Keratinocyte (primary cell): ENCODE measurements at regions not wholly inside any gene's neighbourhood (a gene's known extent, or its start where the extent isn't known, plus 50 kb on each side); places are given as distances from the start of the nearest gene placed in this dataset.
"Not testable (repeated sequence)": the region's sequence is repeated elsewhere in the genome, so short reads cannot be mapped to it uniquely, and the experiment has no call there.

Source experiments
- DNase-seq: peaks from one replicate; pipeline ENCODE4 v3.0.0-alpha.2; 2011; ENCODE audit warnings: low read depth, missing footprints, low spot score
- FAIRE-seq: peaks from 2 replicates; lab custom pipeline; 2011; peaks lifted over from hg19 to GRCh38; lab: Jason Lieb, UNC
- H2AFZ ChIP-seq: 2 replicates; pipeline ENCODE4 v1.6.0; 2012; ENCODE audit warnings: low read length, control low read depth, inconsistent platforms; ENCODE audit not compliant: control insufficient read depth
- H3K27ac ChIP-seq: 2 replicates; pipeline ENCODE4 v1.5.1; 2011; ENCODE audit warnings: low read length; ENCODE audit not compliant: control insufficient read depth, insufficient read depth
- H3K27me3 ChIP-seq: 3 replicates; pipeline ENCODE4 v1.6.0; 2011; ENCODE audit warnings: low read length; ENCODE audit not compliant: control insufficient read depth, insufficient read depth; ENCODE audit errors: extremely low read depth
- H3K36me3 ChIP-seq, 2 experiments: 2 replicates in 1 of 2; 3 replicates in 1 of 2; pipeline ENCODE4 v1.5.1; 2011; ENCODE audit warnings: low read length in 2 of 2, mild to moderate bottlenecking in 1 of 2; ENCODE audit not compliant: control insufficient read depth in 2 of 2, insufficient read depth in 2 of 2; ENCODE audit errors: extremely low read depth in 1 of 2
- H3K4me1 ChIP-seq: 3 replicates; pipeline ENCODE4 v1.5.1; 2011; ENCODE audit warnings: low read length; ENCODE audit not compliant: control insufficient read depth, insufficient read depth; ENCODE audit errors: extremely low read depth
- H3K4me2 ChIP-seq: 3 replicates; pipeline ENCODE4 v1.6.0; 2011; ENCODE audit warnings: low read depth, low read length; ENCODE audit not compliant: control insufficient read depth, insufficient read depth; ENCODE audit errors: extremely low read depth
- H3K4me3 ChIP-seq, 3 experiments: fragments of 200-600 bp in 1 of 3; sonication (generic) in 1 of 3; 2 replicates in 2 of 3; 3 replicates in 1 of 3; pipeline ENCODE4 v1.5.1; 2011 to 2016; ENCODE audit warnings: low read length in 3 of 3, mild to moderate bottlenecking in 3 of 3, control low read depth in 2 of 3, inconsistent platforms in 1 of 3, low read depth in 1 of 3, mixed read lengths in 1 of 3, mixed run types in 1 of 3, moderate library complexity in 1 of 3; ENCODE audit not compliant: control insufficient read depth in 2 of 3, insufficient read depth in 2 of 3; ENCODE audit errors: extremely low read depth in 1 of 3
- H3K79me2 ChIP-seq: 2 replicates; pipeline ENCODE4 v1.6.0; 2012; ENCODE audit warnings: low read length; ENCODE audit not compliant: control insufficient read depth, insufficient read depth
- H3K9ac ChIP-seq: 3 replicates; pipeline ENCODE4 v1.6.0; 2011; ENCODE audit warnings: low read length; ENCODE audit not compliant: control insufficient read depth, insufficient read depth; ENCODE audit errors: extremely low read depth
- H3K9me1 ChIP-seq: 3 replicates; pipeline ENCODE4 v1.6.0; 2011; ENCODE audit warnings: low read length; ENCODE audit not compliant: control insufficient read depth, insufficient read depth; ENCODE audit errors: extremely low read depth
- H3K9me3 ChIP-seq: 2 replicates; pipeline ENCODE4 v1.5.1; 2012; ENCODE audit warnings: low read depth, low read length; ENCODE audit not compliant: control insufficient read depth
- H4K20me1 ChIP-seq: 3 replicates; pipeline ENCODE4 v1.6.0; 2011; ENCODE audit warnings: low read length; ENCODE audit not compliant: control insufficient read depth, insufficient read depth; ENCODE audit errors: extremely low read depth
- EZH2 ChIP-seq: IDR thresholded peaks from one replicate; pipeline ENCODE4 v1.6.1; 2012; ENCODE audit warnings: inconsistent platforms, mild to moderate bottlenecking, low read length, moderate library complexity
- dilution Hi-C: fragments of 300-500 bp; cut with MboI; formaldehyde crosslinking; loops from one replicate; pipeline ENCODE4 v1.7.0; 2020; ENCODE audit warnings: low sequenced_read_pairs; ENCODE audit not compliant: extremely low pct_ligation_motif_present
- TF ChIP-seq, protein P1 (sequence below), 3 experiments: IDR thresholded peaks in 1 of 3; conservative IDR thresholded peaks in 1 of 3; optimal IDR thresholded peaks in 1 of 3; 2 replicates in 2 of 3; 3 replicates in 1 of 3; pipeline versions ENCODE3 to v1.5.1; 2011; ENCODE audit warnings: low read length in 3 of 3, mild to moderate bottlenecking in 3 of 3, moderate library complexity in 2 of 3, control low read depth in 1 of 3, inconsistent platforms in 1 of 3; ENCODE audit not compliant: insufficient read depth in 2 of 3; ENCODE audit errors: extremely low read depth in 1 of 3

DNA sequence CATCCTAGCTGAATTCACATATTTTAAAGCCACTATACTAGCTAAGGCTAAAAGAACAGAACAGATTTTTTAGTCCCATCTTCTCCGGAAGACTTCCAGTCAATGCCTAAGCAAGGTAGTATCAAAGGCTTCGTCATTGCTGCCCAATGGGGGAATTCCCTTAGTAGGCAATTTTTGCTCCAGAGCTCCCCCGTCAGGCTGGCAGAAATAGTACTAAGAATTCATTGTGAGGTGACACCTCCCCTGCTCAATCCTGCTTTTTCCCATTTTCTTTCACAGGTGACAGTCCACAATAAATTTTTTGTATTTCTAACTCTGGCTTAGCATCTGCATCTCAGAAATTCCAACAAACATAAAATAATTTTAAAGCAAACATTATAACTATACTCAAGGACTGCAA, 52.8 kb upstream of the SRSF6 start:
- FAIRE-seq (no peak), DNase-seq (no peak)

DNA sequence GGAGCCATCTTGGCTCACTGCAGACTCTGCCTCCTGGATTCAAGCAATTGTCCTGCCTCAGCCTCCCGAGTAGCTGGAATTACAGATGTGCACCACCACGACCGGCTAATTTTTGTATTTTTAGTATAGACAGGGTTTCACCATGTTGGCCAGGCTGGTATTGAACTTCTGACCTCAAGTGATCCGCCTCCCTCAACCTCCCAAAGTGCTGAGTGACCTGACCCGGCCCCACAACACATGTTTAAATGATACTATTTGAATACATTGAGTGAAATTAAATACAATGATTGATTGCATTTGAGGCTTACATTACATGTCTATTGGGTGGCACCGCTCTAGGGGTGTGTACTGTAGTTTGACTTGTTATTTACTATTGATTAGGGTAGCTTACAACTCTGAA, 56.8 kb upstream of the SRSF6 start:
- H3K27me3 ChIP-seq, H3K79me2 ChIP-seq, DNase-seq, H3K36me3 ChIP-seq, H3K4me2 ChIP-seq, H3K9me1 ChIP-seq, H3K9ac ChIP-seq, H4K20me1 ChIP-seq, H2AFZ ChIP-seq, H3K4me1 ChIP-seq, H3K27ac ChIP-seq, H3K4me3 ChIP-seq, FAIRE-seq, H3K9me3 ChIP-seq, dilution Hi-C loops: not testable (repeated sequence)

More for the DNA sequence above, 52.8 kb upstream of the SRSF6 start:
- Histone ChIP-seq H3K4me3 (no peak overlapping the region), H3K79me2 (no peaks in the 10 kb centered on the region), H3K9me1 (no peaks in the 10 kb centered on the region), H3K4me1 (no peaks in the 10 kb centered on the region), H3K4me2 (no peak overlapping the region), H3K27ac (no peak overlapping the region), H3K9ac (no peak overlapping the region), H3K27me3 (no peaks in the 10 kb centered on the region), H3K36me3 (no peaks in the 10 kb centered on the region), H3K9me3 (no peaks in the 10 kb centered on the region), H4K20me1 (no peaks in the 10 kb centered on the region), H2AFZ (no peak overlapping the region)
- TF ChIP-seq, protein P1, sequence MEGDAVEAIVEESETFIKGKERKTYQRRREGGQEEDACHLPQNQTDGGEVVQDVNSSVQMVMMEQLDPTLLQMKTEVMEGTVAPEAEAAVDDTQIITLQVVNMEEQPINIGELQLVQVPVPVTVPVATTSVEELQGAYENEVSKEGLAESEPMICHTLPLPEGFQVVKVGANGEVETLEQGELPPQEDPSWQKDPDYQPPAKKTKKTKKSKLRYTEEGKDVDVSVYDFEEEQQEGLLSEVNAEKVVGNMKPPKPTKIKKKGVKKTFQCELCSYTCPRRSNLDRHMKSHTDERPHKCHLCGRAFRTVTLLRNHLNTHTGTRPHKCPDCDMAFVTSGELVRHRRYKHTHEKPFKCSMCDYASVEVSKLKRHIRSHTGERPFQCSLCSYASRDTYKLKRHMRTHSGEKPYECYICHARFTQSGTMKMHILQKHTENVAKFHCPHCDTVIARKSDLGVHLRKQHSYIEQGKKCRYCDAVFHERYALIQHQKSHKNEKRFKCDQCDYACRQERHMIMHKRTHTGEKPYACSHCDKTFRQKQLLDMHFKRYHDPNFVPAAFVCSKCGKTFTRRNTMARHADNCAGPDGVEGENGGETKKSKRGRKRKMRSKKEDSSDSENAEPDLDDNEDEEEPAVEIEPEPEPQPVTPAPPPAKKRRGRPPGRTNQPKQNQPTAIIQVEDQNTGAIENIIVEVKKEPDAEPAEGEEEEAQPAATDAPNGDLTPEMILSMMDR (optimal IDR thresholded peaks at IDR 0.05 in 1 of 3, IDR thresholded peaks at IDR 0.05 in 1 of 3, conservative IDR thresholded peaks at IDR 0.05 in 1 of 3; ENCODE audit: extremely low read depth in 1 of 3, insufficient read depth in 2 of 3, low read length in 3 of 3), result peak; percentile 17 to 36 (median 27)
- TF ChIP-seq EZH2, result no peak
- dilution Hi-C loops, result no loop called here

DNA sequence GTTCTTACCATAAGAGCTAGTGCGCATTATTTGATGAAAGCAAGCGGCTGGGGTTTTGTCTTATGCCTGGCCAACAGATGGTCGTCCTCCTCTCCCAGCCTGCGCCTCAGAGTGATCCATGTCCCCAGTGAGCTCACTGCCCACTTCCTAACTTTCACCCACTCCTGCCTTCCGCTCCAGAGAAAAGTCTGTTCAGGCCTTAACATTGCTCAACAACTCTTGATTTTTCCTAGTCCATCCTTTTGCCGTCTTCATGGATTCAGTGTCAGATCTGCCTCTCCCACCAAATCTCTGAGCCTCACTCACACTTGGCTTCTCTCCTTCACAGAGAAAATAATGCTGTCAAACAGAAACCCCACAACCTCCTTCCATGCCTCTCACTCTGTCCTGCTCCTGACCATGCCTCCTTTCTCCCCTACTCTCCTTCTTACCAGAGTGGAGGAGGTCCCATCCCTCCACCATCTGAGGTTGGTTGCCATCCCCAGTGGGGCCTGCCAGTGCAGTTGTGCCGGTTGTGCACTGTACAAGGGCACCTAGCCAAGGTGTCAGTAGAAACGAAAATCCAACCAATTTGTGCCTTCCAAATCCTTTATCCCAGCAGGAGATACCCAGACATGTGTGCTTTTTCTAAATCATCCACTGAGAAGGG, 58.9 kb upstream of the SRSF6 start:
- no peaks in the 10 kb centered on the region for H3K9me3 ChIP-seq
- no peaks in the 10 kb centered on the region for H4K20me1 ChIP-seq
- no peak for TF ChIP-seq EZH2
- TF ChIP-seq, protein P1 (optimal IDR thresholded peaks at IDR 0.05 in 1 of 3, IDR thresholded peaks at IDR 0.05 in 1 of 3, conservative IDR thresholded peaks at IDR 0.05 in 1 of 3; ENCODE audit: extremely low read depth in 1 of 3, insufficient read depth in 2 of 3, low read length in 3 of 3), result no peak
- no peak overlapping the region for H3K9ac ChIP-seq
- FAIRE-seq, result no peak
- H3K36me3 ChIP-seq, result no peaks in the 10 kb centered on the region
- dilution Hi-C loops, result no loop called here
- no peak for DNase-seq
- no peak overlapping the region for H3K4me3 ChIP-seq
- H3K4me1 ChIP-seq, result no peaks in the 10 kb centered on the region
- no peak overlapping the region for H3K27ac ChIP-seq
- no peaks in the 10 kb centered on the region for H3K79me2 ChIP-seq
- H3K4me2 ChIP-seq, result no peak overlapping the region
- no peaks in the 10 kb centered on the region for H3K27me3 ChIP-seq
- no peaks in the 10 kb centered on the region for H3K9me1 ChIP-seq
- no peak overlapping the region for H2AFZ ChIP-seq
